OCI-LY1 (cell line): ENCODE measurements at regions not wholly inside any gene's neighbourhood (a gene's known extent, or its start where the extent isn't known, plus 50 kb on each side); places are given as distances from the start of the nearest gene placed in this dataset.
"Not testable (repeated sequence)": the region's sequence is repeated elsewhere in the genome, so short reads cannot be mapped to it uniquely, and the experiment has no call there.

Source experiments
- H2AFZ ChIP-seq: fragments of 200-600 bp; sonication (generic), shearing (Covaris generic); 2 replicates; pipeline ENCODE4 v1.6.0; 2014; ENCODE audit warnings: antibody characterized with exemption, mild to moderate bottlenecking, low read length
- H3F3A ChIP-seq: fragments of 200-600 bp; sonication (generic), shearing (Covaris generic); 2 replicates; pipeline ENCODE4 v1.6.0; 2014; ENCODE audit warnings: mild to moderate bottlenecking, antibody characterized with exemption, low read length, moderate library complexity; ENCODE audit not compliant: insufficient read depth
- H3K27ac ChIP-seq: fragments of 200-600 bp; sonication (generic); 2 replicates; pipeline ENCODE4 v1.5.1; 2014; ENCODE audit warnings: low read length, mixed run types, mild to moderate bottlenecking, low read depth; ENCODE audit not compliant: poor library complexity, severe bottlenecking
- H3K27me3 ChIP-seq: fragments of 200-600 bp; sonication (generic); 2 replicates; pipeline ENCODE4 v1.6.0; 2014; ENCODE audit warnings: antibody characterized with exemption, mild to moderate bottlenecking, low read length, moderate library complexity; ENCODE audit not compliant: insufficient read depth
- H3K36me3 ChIP-seq: fragments of 200-600 bp; sonication (generic); 2 replicates; pipeline ENCODE4 v1.6.1; 2014; ENCODE audit warnings: mild to moderate bottlenecking, antibody characterized with exemption, low read length, moderate library complexity, mixed read lengths; ENCODE audit not compliant: insufficient read depth
- H3K4me1 ChIP-seq: fragments of 200-600 bp; sonication (generic); 2 replicates; pipeline ENCODE4 v1.5.1; 2014; ENCODE audit warnings: mild to moderate bottlenecking, low read length, moderate library complexity; ENCODE audit not compliant: insufficient read depth, severe bottlenecking
- H3K4me2 ChIP-seq: fragments of 200-600 bp; sonication (generic), shearing (Covaris generic); 2 replicates; pipeline ENCODE4 v1.6.1; 2014; ENCODE audit warnings: low read length
- H3K4me3 ChIP-seq: fragments of 200-600 bp; sonication (generic); 2 replicates; pipeline ENCODE4 v1.5.1; 2014; ENCODE audit warnings: low read length, low read depth, mild to moderate bottlenecking, mixed read lengths; ENCODE audit not compliant: poor library complexity, severe bottlenecking
- H3K79me2 ChIP-seq: fragments of 200-600 bp; shearing (Covaris generic); 2 replicates; pipeline ENCODE4 v1.6.1; 2016; ENCODE audit warnings: mixed run types, low read length, mixed read lengths; ENCODE audit not compliant: insufficient read depth
- H3K9ac ChIP-seq: fragments of 200-600 bp; sonication (generic), shearing (Covaris generic); 2 replicates; pipeline ENCODE4 v1.6.1; 2014; ENCODE audit warnings: mild to moderate bottlenecking, low read length, mixed read lengths
- H3K9me2 ChIP-seq: fragments of 200-600 bp; sonication (generic), shearing (Covaris generic); 2 replicates; pipeline ENCODE4 v1.6.1; 2014; ENCODE audit warnings: low read depth, mild to moderate bottlenecking, low read length, mixed read lengths
- H3K9me3 ChIP-seq: fragments of 200-600 bp; shearing (Covaris generic); 2 replicates; pipeline ENCODE4 v1.6.1; 2014; ENCODE audit warnings: low read length, mixed read lengths
- H4K20me1 ChIP-seq: fragments of 200-600 bp; sonication (generic), shearing (Covaris generic); 2 replicates; pipeline ENCODE4 v1.6.0; 2016; ENCODE audit warnings: mild to moderate bottlenecking, low read length; ENCODE audit not compliant: insufficient read depth
- CTCF ChIP-seq: fragments of 200-600 bp; sonication (generic), shearing (Covaris generic); IDR thresholded peaks from 2 replicates; pipeline ENCODE4 v1.5.1; 2017; ENCODE audit warnings: mild to moderate bottlenecking, antibody characterized with exemption, low read length, moderate library complexity, mixed read lengths
- EZH2 ChIP-seq: fragments of 200-600 bp; sonication (generic), shearing (Covaris generic); IDR thresholded peaks from 2 replicates; pipeline ENCODE4 v1.8.0; 2017; ENCODE audit warnings: borderline replicate concordance, mixed run types, mild to moderate bottlenecking, antibody characterized with exemption, low read length, moderate library complexity, mixed read lengths

DNA sequence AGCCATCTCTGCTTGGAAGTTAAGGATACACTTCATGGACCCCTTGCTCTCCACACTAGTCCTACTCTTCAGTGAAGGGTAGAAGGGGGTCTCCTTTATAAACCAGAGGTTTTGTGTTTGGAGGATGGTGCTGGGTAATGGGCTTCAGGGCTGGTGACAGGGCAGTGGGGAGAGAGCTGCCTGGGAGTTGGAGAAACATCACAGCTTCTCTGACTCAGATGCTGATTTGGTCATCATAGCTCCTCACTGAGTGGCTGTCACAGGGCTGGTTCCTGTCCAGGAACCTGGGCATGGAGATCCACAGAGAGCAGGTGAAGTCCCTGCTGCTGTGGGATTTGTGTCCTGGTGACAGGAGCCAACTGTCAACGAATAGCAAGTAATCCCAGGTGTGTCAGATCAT is 333.9 kb upstream of the ATP10A start:
- no peaks in the 10 kb centered on the region for H3K27me3 ChIP-seq
- no peak for TF ChIP-seq CTCF
- no peak for TF ChIP-seq EZH2

GRCh38 chr15:26191193-26191592 is 328.1 kb upstream of the ATP10A start:
- TF ChIP-seq EZH2 (no peak), CTCF (no peak)
- Histone ChIP-seq H3K9ac (no peak overlapping the region), H3K79me2 (no peaks in the 10 kb centered on the region), H3K27me3 (no peaks in the 10 kb centered on the region), H3K9me2 (no peaks in the 10 kb centered on the region), H3K27ac (no peak overlapping the region), H2AFZ (no peak overlapping the region), H3K4me3 (no peak overlapping the region), H3K4me1 (no peaks in the 10 kb centered on the region), H3K4me2 (no peak overlapping the region), H3K9me3 (no peaks in the 10 kb centered on the region), H3F3A (no peaks in the 10 kb centered on the region), H4K20me1 (no peaks in the 10 kb centered on the region), H3K36me3 (no peaks in the 10 kb centered on the region)

More for the DNA sequence above, 333.9 kb upstream of the ATP10A start:
- no peaks in the 10 kb centered on the region for H4K20me1 ChIP-seq
- no peaks in the 10 kb centered on the region for H3K9me3 ChIP-seq
- no peak overlapping the region for H3K27ac ChIP-seq
- H2AFZ ChIP-seq: no peak overlapping the region
- H3K36me3 ChIP-seq: no peaks in the 10 kb centered on the region
- H3K4me2 ChIP-seq: no peak overlapping the region
- H3F3A ChIP-seq: no peaks in the 10 kb centered on the region
- no peaks in the 10 kb centered on the region for H3K4me1 ChIP-seq
- H3K9ac ChIP-seq: no peak overlapping the region
- no peak overlapping the region for H3K4me3 ChIP-seq
- H3K79me2 ChIP-seq: no peaks in the 10 kb centered on the region
- H3K9me2 ChIP-seq: no peaks in the 10 kb centered on the region

DNA sequence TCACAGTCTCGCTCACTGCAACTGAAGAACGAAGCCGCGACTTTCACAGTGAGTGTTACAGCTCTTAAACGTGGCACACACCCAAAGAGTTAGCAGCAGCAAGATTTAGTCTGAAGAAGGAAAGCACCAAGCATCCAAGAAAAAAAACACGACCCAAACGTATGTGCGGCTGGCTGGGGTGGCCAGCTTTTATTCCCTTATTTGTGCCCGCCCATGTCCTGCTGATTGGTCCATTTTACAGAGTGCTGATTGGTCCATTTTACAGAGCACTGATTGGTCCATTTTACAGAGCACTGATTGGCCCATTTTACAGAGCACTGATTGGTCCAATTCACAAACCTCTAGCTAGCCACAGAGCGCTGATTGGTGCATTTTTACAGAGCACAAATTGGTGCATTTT is 323.0 kb upstream of the ATP10A start:
- H3K9ac ChIP-seq, H4K20me1 ChIP-seq, H3K36me3 ChIP-seq, H2AFZ ChIP-seq, H3K27me3 ChIP-seq, H3K9me2 ChIP-seq, H3K4me3 ChIP-seq, H3K27ac ChIP-seq, H3K4me2 ChIP-seq, H3K79me2 ChIP-seq, H3K9me3 ChIP-seq, H3F3A ChIP-seq, H3K4me1 ChIP-seq: not testable (repeated sequence)

DNA sequence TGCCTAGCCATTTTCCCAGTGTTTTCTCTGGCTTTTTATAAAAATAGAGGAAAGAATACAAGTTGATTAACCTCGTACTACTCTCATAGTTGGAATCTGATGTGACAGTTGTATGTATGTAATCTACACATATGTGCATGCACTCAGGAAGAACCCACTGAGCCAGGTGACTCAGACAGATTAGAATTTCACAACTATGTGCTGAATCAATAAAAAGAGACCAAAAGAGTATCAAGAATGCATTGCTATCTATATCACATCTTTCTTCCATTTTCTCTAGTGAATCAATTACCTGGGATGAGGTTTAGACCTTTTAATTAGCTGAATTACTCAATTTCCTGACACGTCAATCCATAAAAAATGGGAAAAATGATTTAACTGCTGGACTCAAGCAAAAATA is 319.3 kb upstream of the ATP10A start:
- Histone ChIP-seq H3K9ac (no peak overlapping the region), H4K20me1 (no peaks in the 10 kb centered on the region), H3K27me3 (no peaks in the 10 kb centered on the region), H3K4me2 (no peak overlapping the region), H3K79me2 (no peaks in the 10 kb centered on the region), H3K4me3 (no peak overlapping the region), H3K9me2 (no peaks in the 10 kb centered on the region), H2AFZ (no peak overlapping the region), H3K4me1 (no peaks in the 10 kb centered on the region), H3K9me3 (no peaks in the 10 kb centered on the region), H3F3A (no peaks in the 10 kb centered on the region), H3K36me3 (no peaks in the 10 kb centered on the region), H3K27ac (no peak overlapping the region)
- TF ChIP-seq EZH2 (no peak), CTCF (no peak)
